Neuronal stem cell (in vitro differentiated cells): ENCODE measurements at regions not wholly inside any gene's neighbourhood (a gene's known extent, or its start where the extent isn't known, plus 50 kb on each side); places are given as distances from the start of the nearest gene placed in this dataset.

Experiments used
- DNase-seq: peaks from one replicate; pipeline ENCODE4 v3.0.0-alpha.2; 2013; ENCODE audit warnings: low spot score
- H2AFZ ChIP-seq: one replicate; pipeline ENCODE4 v1.6.1; 2013; ENCODE audit warnings: mild to moderate bottlenecking, low read length, inconsistent platforms
- H2AK5ac ChIP-seq: 2 replicates; pipeline ENCODE4 v1.6.1; 2013; ENCODE audit warnings: low read depth, mild to moderate bottlenecking, inconsistent platforms, low read length, moderate library complexity, mixed read lengths
- H2BK120ac ChIP-seq: 2 replicates; pipeline ENCODE4 v1.6.1; 2013; ENCODE audit warnings: low read depth, mild to moderate bottlenecking, inconsistent platforms, low read length, moderate library complexity, mixed read lengths
- H2BK12ac ChIP-seq: one replicate; pipeline ENCODE4 v1.6.1; 2013; ENCODE audit warnings: low read length, inconsistent platforms
- H2BK15ac ChIP-seq: 2 replicates; pipeline ENCODE4 v1.6.1; 2013; ENCODE audit warnings: mild to moderate bottlenecking, low read length, inconsistent platforms, mixed read lengths
- H2BK5ac ChIP-seq: one replicate; pipeline ENCODE4 v1.6.1; 2013; ENCODE audit warnings: inconsistent platforms, mild to moderate bottlenecking, low read length, moderate library complexity
- H3K14ac ChIP-seq: one replicate; pipeline ENCODE4 v1.6.1; 2013; ENCODE audit warnings: low read length, inconsistent platforms
- H3K18ac ChIP-seq: 2 replicates; pipeline ENCODE4 v1.6.1; 2013; ENCODE audit warnings: low read length, inconsistent platforms
- H3K23ac ChIP-seq: 2 replicates; pipeline ENCODE4 v1.6.1; 2013; ENCODE audit warnings: low read depth, mild to moderate bottlenecking, mixed read lengths, low read length, inconsistent platforms; ENCODE audit not compliant: poor library complexity
- H3K27ac ChIP-seq: replicated peaks from 3 replicates; pipeline ENCODE4 v1.5.1; 2013; ENCODE audit warnings: low read length, inconsistent platforms
- H3K27me3 ChIP-seq, 3 experiments: 2 replicates each; pipeline ENCODE4 v1.6.1; 2013; ENCODE audit warnings: low read length in 3 of 3, mild to moderate bottlenecking in 2 of 3, inconsistent platforms in 1 of 3, low read depth in 1 of 3, mixed read lengths in 1 of 3, moderate library complexity in 1 of 3; ENCODE audit not compliant: control insufficient read depth in 3 of 3, insufficient read depth in 3 of 3
- H3K36me3 ChIP-seq, 2 donors: replicated peaks in 1 of 2; 2 replicates each; pipeline ENCODE4 v1.6.1; 2013; ENCODE audit warnings: low read length in 2 of 2; ENCODE audit not compliant: control insufficient read depth in 2 of 2, insufficient read depth in 2 of 2
- H3K4ac ChIP-seq: 2 replicates; pipeline ENCODE4 v1.6.1; 2013; ENCODE audit warnings: inconsistent platforms, mild to moderate bottlenecking, low read length, moderate library complexity
- H3K4me1 ChIP-seq, 2 donors: 1 replicate in 1 of 2; 2 replicates in 1 of 2; pipeline ENCODE4 v1.6.1; 2013; ENCODE audit warnings: low read length in 2 of 2, low read depth in 1 of 2; ENCODE audit not compliant: control insufficient read depth in 2 of 2, insufficient read depth in 1 of 2
- H3K4me2 ChIP-seq: one replicate; pipeline ENCODE4 v1.6.1; 2013; ENCODE audit warnings: mild to moderate bottlenecking, low read length, inconsistent platforms; ENCODE audit not compliant: insufficient read depth, poor library complexity, severe bottlenecking
- H3K4me3 ChIP-seq, 2 donors: 2 replicates each; pipeline ENCODE4 v1.5.1; 2013; ENCODE audit warnings: low read length in 2 of 2, mild to moderate bottlenecking in 2 of 2, inconsistent platforms in 1 of 2, moderate library complexity in 1 of 2
- H3K79me1 ChIP-seq: one replicate; pipeline ENCODE4 v1.6.1; 2013; ENCODE audit warnings: low read depth, mild to moderate bottlenecking, inconsistent platforms, low read length, moderate library complexity
- H3K9ac ChIP-seq: one replicate; pipeline ENCODE4 v1.6.1; 2013; ENCODE audit warnings: mild to moderate bottlenecking, low read depth, low read length, inconsistent platforms; ENCODE audit not compliant: poor library complexity
- H3K9me3 ChIP-seq, 2 donors: replicated peaks in 1 of 2; 2 replicates each; pipeline versions ENCODE3 to v1.6.1; 2013; ENCODE audit warnings: low read length in 2 of 2, mild to moderate bottlenecking in 2 of 2, inconsistent platforms in 1 of 2, low read depth in 1 of 2, mixed read lengths in 1 of 2, moderate library complexity in 1 of 2; ENCODE audit not compliant: control insufficient read depth in 2 of 2, insufficient read depth in 1 of 2
- H4K8ac ChIP-seq: one replicate; pipeline ENCODE4 v1.6.1; 2013; ENCODE audit warnings: low read depth, mild to moderate bottlenecking, inconsistent platforms, low read length, moderate library complexity
- H4K91ac ChIP-seq: one replicate; pipeline ENCODE4 v1.6.1; 2013; ENCODE audit warnings: low read length, low read depth, mild to moderate bottlenecking, inconsistent platforms; ENCODE audit not compliant: poor library complexity
- WGBS, 2 donors: extraction: QIAGEN DNeasy Blood & Tissue Kit; methylation state at CpG; one replicate each; pipeline ENCODE4 v1.1.7; 2013; ENCODE audit warnings: missing lambda C conversion rate in 2 of 2, mixed read lengths in 1 of 2; ENCODE audit not compliant: insufficient read length in 2 of 2, insufficient replicate concordance in 1 of 2; ENCODE audit errors: extremely low coverage in 2 of 2; 5-methylcytosine and 5-hydroxymethylcytosine counted together

DNA sequence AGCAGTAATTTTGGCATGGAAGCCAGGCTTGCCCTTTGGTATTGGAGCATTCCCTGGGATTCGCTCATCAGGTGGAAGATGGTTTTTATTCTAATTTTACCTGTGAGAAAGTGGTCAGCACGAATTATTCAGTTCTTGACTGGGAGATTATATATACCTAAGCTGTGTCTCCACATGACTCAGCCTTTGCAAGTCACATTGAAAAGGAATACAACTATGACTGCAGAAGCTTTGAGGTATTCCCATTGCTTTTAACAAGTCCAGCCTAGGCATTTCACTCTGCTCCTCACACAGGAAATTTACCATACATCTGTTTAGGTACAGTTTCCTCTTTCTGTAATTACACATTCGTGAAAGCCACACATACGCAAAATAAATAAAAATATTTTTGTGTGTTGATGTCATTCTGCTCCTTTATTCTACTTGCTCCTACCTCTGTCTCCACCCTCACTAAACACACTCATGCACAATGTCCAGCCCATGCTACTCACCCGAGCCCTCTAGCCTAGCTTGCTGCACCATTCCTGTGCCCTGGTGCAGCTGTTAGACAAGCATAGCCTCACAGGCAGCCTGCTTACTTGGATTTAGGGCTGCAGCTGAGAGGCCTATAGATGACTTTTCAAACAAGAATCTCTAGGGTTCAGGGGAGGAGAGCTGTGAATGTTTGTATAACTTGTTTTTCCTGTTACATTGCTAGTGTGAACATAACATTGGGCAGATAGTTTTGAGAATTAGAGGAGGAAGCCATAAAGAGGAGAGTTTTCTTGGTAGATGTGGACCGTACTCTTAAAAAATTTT is 504.4 kb upstream of the FAT1 start:
- Histone ChIP-seq H3K14ac (no peak overlapping the region), H3K79me1 (no peaks in the 10 kb centered on the region), H2BK12ac (no peak overlapping the region), H3K4me2 (no peak overlapping the region), H2BK15ac (no peak overlapping the region), H3K9ac (no peak overlapping the region), H2BK5ac (no peak overlapping the region), H3K27me3 (no peaks in the 10 kb centered on the region), H2AFZ (no peak overlapping the region), H3K23ac (no peak overlapping the region), H3K4me3 (no peak overlapping the region), H2AK5ac (no peak overlapping the region), H4K91ac (no peak overlapping the region), H4K8ac (no peak overlapping the region), H3K4ac (no peak overlapping the region), H2BK120ac (no peak overlapping the region), H3K9me3 (no peaks in the 10 kb centered on the region), H3K18ac (no peak overlapping the region), H3K27ac (no peak overlapping the region), H3K4me1 (no peaks in the 10 kb centered on the region), H3K36me3 (no peaks in the 10 kb centered on the region)
- no CpG with 5 or more reads among the region's 6 CpGs for WGBS, 2 donors
- no peak for DNase-seq

DNA sequence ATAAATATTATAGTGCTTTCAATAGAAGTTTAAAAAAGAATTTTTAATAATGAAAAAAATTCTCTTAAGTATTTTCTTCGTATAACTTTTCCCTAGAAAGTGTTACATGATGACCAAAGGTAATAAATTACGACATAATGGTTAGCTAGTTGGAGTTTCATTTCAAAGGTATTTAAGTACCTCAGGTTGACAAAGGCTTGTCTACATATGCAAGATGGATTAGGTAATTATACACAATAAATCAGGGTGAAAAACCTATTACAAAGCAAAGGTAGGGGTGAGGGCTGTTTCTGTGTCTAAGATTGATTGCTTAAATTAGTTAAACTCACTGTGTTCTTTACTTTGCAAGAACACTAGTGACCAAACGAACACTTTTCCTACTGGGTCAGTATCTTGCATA is 508.5 kb upstream of the FAT1 start:
- Histone ChIP-seq H3K4me1 (peaks cover 0 to 2% of the 10 kb centered on the region in 2 donors), H2AFZ (no peak overlapping the region), H3K27ac (no peak overlapping the region), H2BK12ac (no peak overlapping the region), H3K9ac (no peak overlapping the region), H2BK5ac (no peak overlapping the region), H4K91ac (no peak overlapping the region), H4K8ac (no peak overlapping the region), H3K79me1 (no peaks in the 10 kb centered on the region), H3K36me3 (no peaks in the 10 kb centered on the region), H2BK120ac (no peak overlapping the region), H3K27me3 (no peaks in the 10 kb centered on the region), H3K4me3 (no peak overlapping the region), H3K9me3 (no peaks in the 10 kb centered on the region), H2AK5ac (no peak overlapping the region), H3K14ac (no peak overlapping the region), H3K18ac (no peak overlapping the region), H2BK15ac (no peak overlapping the region), H3K23ac (no peak overlapping the region), H3K4ac (no peak overlapping the region), H3K4me2 (no peak overlapping the region)
- no CpG with 5 or more reads among the region's 3 CpGs for WGBS, 2 donors
- DNase-seq, result no peak

DNA sequence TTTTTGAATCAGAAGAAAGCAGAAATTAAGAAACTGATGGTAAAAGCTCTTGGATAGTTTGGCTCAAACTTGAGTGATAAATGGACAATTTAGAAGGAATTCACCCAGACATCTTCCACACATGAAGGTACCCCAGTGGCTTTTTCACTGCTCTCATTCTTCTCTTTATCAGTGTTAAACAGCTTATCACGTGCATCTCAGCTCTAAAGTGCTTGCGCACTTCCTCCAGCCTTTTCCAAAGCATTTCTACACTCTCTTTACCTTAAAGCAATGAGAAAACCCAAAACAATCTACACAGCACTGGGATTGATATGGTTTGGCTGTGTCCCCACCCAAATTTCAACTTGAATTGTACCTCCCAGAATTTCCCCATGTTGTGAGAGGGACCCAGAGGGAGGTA is 509.1 kb upstream of the FAT1 start:
- H3K9ac ChIP-seq, result no peak overlapping the region
- H3K4me1 ChIP-seq, result peaks cover 0 to 2% of the 10 kb centered on the region in 2 donors
- no peak overlapping the region for H4K8ac ChIP-seq
- H2AFZ ChIP-seq, result no peak overlapping the region
- H2BK15ac ChIP-seq, result no peak overlapping the region
- no peak overlapping the region for H4K91ac ChIP-seq
- no peak overlapping the region for H3K4me3 ChIP-seq
- H3K79me1 ChIP-seq, result no peaks in the 10 kb centered on the region
- H2AK5ac ChIP-seq, result no peak overlapping the region
- no CpG with 5 or more reads among the region's 2 CpGs for WGBS, 2 donors
- no peak overlapping the region for H3K4ac ChIP-seq
- no peaks in the 10 kb centered on the region for H3K27me3 ChIP-seq
- H3K36me3 ChIP-seq, result no peaks in the 10 kb centered on the region
- no peak overlapping the region for H3K23ac ChIP-seq
- no peaks in the 10 kb centered on the region for H3K9me3 ChIP-seq
- H3K18ac ChIP-seq, result no peak overlapping the region
- H3K14ac ChIP-seq, result no peak overlapping the region
- no peak for DNase-seq
- H3K4me2 ChIP-seq, result no peak overlapping the region
- H2BK12ac ChIP-seq, result no peak overlapping the region
- H2BK5ac ChIP-seq, result no peak overlapping the region
- no peak overlapping the region for H3K27ac ChIP-seq
- no peak overlapping the region for H2BK120ac ChIP-seq

DNA sequence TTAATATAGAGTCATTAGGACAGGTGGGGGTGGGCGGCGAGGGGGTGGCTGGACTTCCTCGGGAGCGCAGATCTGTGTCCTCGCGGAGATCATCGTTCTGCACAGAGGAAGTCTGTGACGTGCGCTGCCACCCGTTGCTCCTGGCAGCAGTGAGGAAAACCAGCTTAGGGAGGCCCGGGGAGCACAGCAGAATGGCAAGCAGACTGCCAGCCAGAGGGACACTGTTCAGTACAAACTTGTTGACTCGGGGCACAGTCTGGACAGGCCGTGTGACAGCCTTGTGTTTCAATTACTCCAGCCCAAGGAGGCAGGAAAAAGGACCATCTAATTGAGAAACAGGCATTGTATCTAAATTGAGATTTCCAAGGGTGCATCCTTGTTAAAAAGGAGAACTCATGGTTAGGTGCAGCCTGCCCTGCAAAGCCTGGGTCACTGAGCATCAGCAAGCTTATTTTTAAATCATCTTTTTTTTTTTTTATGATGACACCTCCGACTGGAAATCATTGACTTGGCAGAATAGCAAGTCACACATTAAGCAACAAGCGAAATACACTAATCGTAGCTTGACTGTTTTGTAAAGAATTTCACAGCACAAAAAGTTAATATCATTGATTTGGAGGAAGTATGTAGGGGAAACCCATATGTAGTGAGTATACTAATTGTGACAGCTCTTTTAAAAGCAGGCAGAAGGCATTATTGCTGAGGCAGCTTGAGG is 512.0 kb upstream of the FAT1 start:
- no peaks in the 10 kb centered on the region for H3K79me1 ChIP-seq
- no peaks in the 10 kb centered on the region for H3K36me3 ChIP-seq
- H3K4me3 ChIP-seq, result no peak overlapping the region
- no peaks in the 10 kb centered on the region for H3K27me3 ChIP-seq
- no peak overlapping the region for H2AFZ ChIP-seq
- H4K91ac ChIP-seq, result no peak overlapping the region
- H3K14ac ChIP-seq, result no peak overlapping the region
- no peak overlapping the region for H3K18ac ChIP-seq
- peaks cover 0 to 2% of the 10 kb centered on the region in 2 donors for H3K4me1 ChIP-seq
- H2BK120ac ChIP-seq, result no peak overlapping the region
- DNase-seq, result no peak
- H3K23ac ChIP-seq, result no peak overlapping the region
- H3K27ac ChIP-seq, result no peak overlapping the region
- no peak overlapping the region for H2BK12ac ChIP-seq
- H2BK5ac ChIP-seq, result no peak overlapping the region
- H3K9me3 ChIP-seq, result no peaks in the 10 kb centered on the region
- H4K8ac ChIP-seq, result no peak overlapping the region
- no peak overlapping the region for H2AK5ac ChIP-seq
- no peak overlapping the region for H2BK15ac ChIP-seq
- H3K4ac ChIP-seq, result no peak overlapping the region
- H3K9ac ChIP-seq, result no peak overlapping the region
- WGBS, 2 donors, result no CpG with 5 or more reads among the region's 16 CpGs
- H3K4me2 ChIP-seq, result no peak overlapping the region
